ENCODE measurements at regions not wholly inside any gene's neighbourhood (a gene's known extent, or its start where the extent isn't known, plus 50 kb on each side); places are given as distances from the start of the nearest gene placed in this dataset.

DNA sequence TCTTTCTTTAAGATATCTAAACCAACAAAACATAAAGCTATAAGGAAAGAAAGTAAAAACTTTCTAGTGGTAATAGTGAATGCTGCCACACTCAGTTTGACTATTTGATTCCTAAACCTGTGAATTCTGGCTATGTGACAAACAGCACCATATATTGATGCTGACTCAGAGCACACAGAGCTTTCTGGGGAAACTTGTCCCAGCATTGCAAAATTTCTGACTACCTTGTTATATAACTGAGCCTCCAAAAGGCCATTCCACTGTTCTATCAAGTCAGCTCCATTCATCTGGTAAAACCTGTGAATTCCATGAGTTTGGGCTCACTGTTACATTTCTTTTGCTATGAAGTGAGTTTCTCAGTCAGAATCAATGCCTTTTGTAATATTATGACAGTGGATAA lies 1229.7 kb downstream of the PCDH18 start:
- TF ChIP-seq, protein P1, sequence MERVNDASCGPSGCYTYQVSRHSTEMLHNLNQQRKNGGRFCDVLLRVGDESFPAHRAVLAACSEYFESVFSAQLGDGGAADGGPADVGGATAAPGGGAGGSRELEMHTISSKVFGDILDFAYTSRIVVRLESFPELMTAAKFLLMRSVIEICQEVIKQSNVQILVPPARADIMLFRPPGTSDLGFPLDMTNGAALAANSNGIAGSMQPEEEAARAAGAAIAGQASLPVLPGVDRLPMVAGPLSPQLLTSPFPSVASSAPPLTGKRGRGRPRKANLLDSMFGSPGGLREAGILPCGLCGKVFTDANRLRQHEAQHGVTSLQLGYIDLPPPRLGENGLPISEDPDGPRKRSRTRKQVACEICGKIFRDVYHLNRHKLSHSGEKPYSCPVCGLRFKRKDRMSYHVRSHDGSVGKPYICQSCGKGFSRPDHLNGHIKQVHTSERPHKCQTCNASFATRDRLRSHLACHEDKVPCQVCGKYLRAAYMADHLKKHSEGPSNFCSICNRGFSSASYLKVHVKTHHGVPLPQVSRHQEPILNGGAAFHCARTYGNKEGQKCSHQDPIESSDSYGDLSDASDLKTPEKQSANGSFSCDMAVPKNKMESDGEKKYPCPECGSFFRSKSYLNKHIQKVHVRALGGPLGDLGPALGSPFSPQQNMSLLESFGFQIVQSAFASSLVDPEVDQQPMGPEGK (CRISPR knock-in tag; IDR thresholded peaks at IDR 0.05; ENCODE audit: borderline replicate concordance): no peak
- no peak for TF ChIP-seq ARNTL (CRISPR knock-in tag; IDR thresholded peaks at IDR 0.05; ENCODE audit: borderline replicate concordance, low read depth)
- TF ChIP-seq ZNF8 (CRISPR knock-in tag; IDR thresholded peaks at IDR 0.05): no peak
- no peak for TF ChIP-seq TCF4 (CRISPR knock-in tag; IDR thresholded peaks at IDR 0.05; ENCODE audit: borderline replicate concordance)
- TF ChIP-seq, protein P2, sequence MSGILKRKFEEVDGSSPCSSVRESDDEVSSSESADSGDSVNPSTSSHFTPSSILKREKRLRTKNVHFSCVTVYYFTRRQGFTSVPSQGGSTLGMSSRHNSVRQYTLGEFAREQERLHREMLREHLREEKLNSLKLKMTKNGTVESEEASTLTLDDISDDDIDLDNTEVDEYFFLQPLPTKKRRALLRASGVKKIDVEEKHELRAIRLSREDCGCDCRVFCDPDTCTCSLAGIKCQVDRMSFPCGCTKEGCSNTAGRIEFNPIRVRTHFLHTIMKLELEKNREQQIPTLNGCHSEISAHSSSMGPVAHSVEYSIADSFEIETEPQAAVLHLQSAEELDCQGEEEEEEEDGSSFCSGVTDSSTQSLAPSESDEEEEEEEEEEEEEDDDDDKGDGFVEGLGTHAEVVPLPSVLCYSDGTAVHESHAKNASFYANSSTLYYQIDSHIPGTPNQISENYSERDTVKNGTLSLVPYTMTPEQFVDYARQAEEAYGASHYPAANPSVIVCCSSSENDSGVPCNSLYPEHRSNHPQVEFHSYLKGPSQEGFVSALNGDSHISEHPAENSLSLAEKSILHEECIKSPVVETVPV (CRISPR knock-in tag; IDR thresholded peaks at IDR 0.05): no peak
- no peak for TF ChIP-seq ZC3H10 (CRISPR knock-in tag; IDR thresholded peaks at IDR 0.05)
- no peak for TF ChIP-seq GLIS3 (CRISPR knock-in tag; IDR thresholded peaks at IDR 0.05)
- TF ChIP-seq RARB (CRISPR knock-in tag; IDR thresholded peaks at IDR 0.05): no peak
- TF ChIP-seq SNAI2 (CRISPR knock-in tag; IDR thresholded peaks at IDR 0.05): no peak
- TF ChIP-seq PPARA (CRISPR knock-in tag; IDR thresholded peaks at IDR 0.05; ENCODE audit: borderline replicate concordance): no peak
- no peak for TF ChIP-seq ZNF565 (CRISPR knock-in tag; conservative IDR thresholded peaks at IDR 0.05; ENCODE audit: low read depth)
- TF ChIP-seq ISL1 (CRISPR knock-in tag; IDR thresholded peaks at IDR 0.05): no peak
- TF ChIP-seq CSDC2 (CRISPR knock-in tag; IDR thresholded peaks at IDR 0.05): no peak
- TF ChIP-seq ZFP3 (CRISPR knock-in tag; IDR thresholded peaks at IDR 0.05): no peak

Data from SK-N-SH treated with all-trans-retinoic acid at 6 μM for 48 hours (cell line).